ENCODE measurements at regions not wholly inside any gene's neighbourhood (a gene's known extent, or its start where the extent isn't known, plus 50 kb on each side); places are given as distances from the start of the nearest gene placed in this dataset.

GRCh38 chr3:63048367-63049326 lies 173.4 kb upstream of the CADPS start:
- Histone ChIP-seq H3K4me3 (ENCODE audit: low read length in 3 of 3) (no peak overlapping the region), H3K36me3 (ENCODE audit: control insufficient read depth in 2 of 3, insufficient read depth in 3 of 3, low read length in 3 of 3) (no peaks in the 10 kb centered on the region), H3K27ac (ENCODE audit: low read depth in 2 of 2, low read length in 2 of 2) (no peak overlapping the region), H3K4me1 (ENCODE audit: control insufficient read depth in 2 of 3, insufficient read depth in 2 of 3, low read depth in 1 of 3, low read length in 3 of 3) (no peaks in the 10 kb centered on the region), H3K27me3 (ENCODE audit: control insufficient read depth, insufficient read depth, low read length) (no peaks in the 10 kb centered on the region), H3K9me3 (ENCODE audit: control insufficient read depth in 2 of 3, insufficient read depth in 1 of 3, low read length in 3 of 3) (no peaks in the 10 kb centered on the region), H3K9ac (ENCODE audit: low read length in 3 of 3) (no peak overlapping the region)
- DNase-seq: no peak
- intact Hi-C loops (cut with DNase I): no loop called here
- TF ChIP-seq CTCF (IDR thresholded peaks at IDR 0.05; ENCODE audit: borderline replicate concordance, extremely low read depth, insufficient read depth): no peak
- no peak for FAIRE-seq

- Histone ChIP-seq H3K27me3 (ENCODE audit: control insufficient read depth, insufficient read depth, low read length) (no peaks in the 10 kb centered on the region), H3K4me3 (ENCODE audit: low read length in 3 of 3) (no peak overlapping the region), H3K4me1 (ENCODE audit: control insufficient read depth in 2 of 3, insufficient read depth in 2 of 3, low read depth in 1 of 3, low read length in 3 of 3) (no peaks in the 10 kb centered on the region), H3K36me3 (ENCODE audit: control insufficient read depth in 2 of 3, insufficient read depth in 3 of 3, low read length in 3 of 3) (no peaks in the 10 kb centered on the region), H3K27ac (ENCODE audit: low read depth in 2 of 2, low read length in 2 of 2) (no peak overlapping the region), H3K9ac (ENCODE audit: low read length in 3 of 3) (no peak overlapping the region), H3K9me3 (ENCODE audit: control insufficient read depth in 2 of 3, insufficient read depth in 1 of 3, low read length in 3 of 3) (no peaks in the 10 kb centered on the region)
- intact Hi-C loops (cut with DNase I): no loop called here
- DNase-seq: no peak
- TF ChIP-seq CTCF (IDR thresholded peaks at IDR 0.05; ENCODE audit: borderline replicate concordance, extremely low read depth, insufficient read depth): no peak
- FAIRE-seq: no peak
These were observed 175.4 kb upstream of the CADPS start for GRCh38 chr3:63050548-63051177.

GRCh38 chr3:63051920-63052319 lies 176.7 kb upstream of the CADPS start:
- Histone ChIP-seq H3K27me3 (ENCODE audit: control insufficient read depth, insufficient read depth, low read length) (no peaks in the 10 kb centered on the region), H3K9me3 (ENCODE audit: control insufficient read depth in 2 of 3, insufficient read depth in 1 of 3, low read length in 3 of 3) (no peaks in the 10 kb centered on the region), H3K4me1 (ENCODE audit: control insufficient read depth in 2 of 3, insufficient read depth in 2 of 3, low read depth in 1 of 3, low read length in 3 of 3) (no peaks in the 10 kb centered on the region), H3K9ac (ENCODE audit: low read length in 3 of 3) (no peak overlapping the region), H3K36me3 (ENCODE audit: control insufficient read depth in 2 of 3, insufficient read depth in 3 of 3, low read length in 3 of 3) (no peaks in the 10 kb centered on the region), H3K27ac (ENCODE audit: low read depth in 2 of 2, low read length in 2 of 2) (no peak overlapping the region), H3K4me3 (ENCODE audit: low read length in 3 of 3) (no peak overlapping the region)
- no peak for TF ChIP-seq CTCF (IDR thresholded peaks at IDR 0.05; ENCODE audit: borderline replicate concordance, extremely low read depth, insufficient read depth)
- no peak for FAIRE-seq
- intact Hi-C loops (cut with DNase I): no loop called here
- DNase-seq: no peak
